ENCODE measurements at regions not wholly inside any gene's neighbourhood (a gene's known extent, or its start where the extent isn't known, plus 50 kb on each side); places are given as distances from the start of the nearest gene placed in this dataset.

- TF ChIP-seq CTCF (IDR thresholded peaks at IDR 0.05) (no peak), POLR2A (IDR thresholded peaks at IDR 0.05) (no peak)
Measured at GRCh38 chr18:68588169-68588568, 126.7 kb downstream of the TMX3 start.

Measured in ovary (tissue), 3 donors.